ENCODE measurements at regions not wholly inside any gene's neighbourhood (a gene's known extent, or its start where the extent isn't known, plus 50 kb on each side); places are given as distances from the start of the nearest gene placed in this dataset.

DNA sequence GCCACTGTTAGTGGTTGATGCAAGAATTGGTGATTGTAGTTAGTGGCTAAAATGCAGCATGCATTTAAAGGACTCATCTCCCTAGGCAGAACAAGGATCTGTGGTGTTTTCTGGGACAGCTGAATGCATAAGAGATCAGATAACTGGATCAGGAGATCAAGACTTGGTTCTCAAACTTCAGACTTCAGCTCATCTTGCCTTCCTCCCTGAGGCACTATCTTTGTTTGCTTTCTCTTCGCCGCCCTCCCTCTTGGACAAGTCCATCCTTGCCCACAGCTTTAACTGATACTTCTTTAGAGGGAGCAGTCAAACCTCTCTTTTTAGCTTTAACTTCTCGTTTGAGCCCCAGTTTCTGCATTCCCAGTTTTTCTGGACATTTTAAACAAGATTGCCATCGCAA, 195.4 kb upstream of the TPRG1 start:
- Histone ChIP-seq H3K9me3 (no peaks in the 10 kb centered on the region), H3K27ac (peak overlapping the region; percentile 71), H3K4me3 (no peak overlapping the region), H3K27me3 (no peaks in the 10 kb centered on the region), H3K4me1 (peaks cover 64% of the 10 kb centered on the region), H3K36me3 (no peaks in the 10 kb centered on the region)
- intact Hi-C loops (cut with DNase I), result no loop called here
- DNase-seq (ENCODE audit: extremely low spot score in 2 of 2), result no peak
- TF ChIP-seq, protein P1, sequence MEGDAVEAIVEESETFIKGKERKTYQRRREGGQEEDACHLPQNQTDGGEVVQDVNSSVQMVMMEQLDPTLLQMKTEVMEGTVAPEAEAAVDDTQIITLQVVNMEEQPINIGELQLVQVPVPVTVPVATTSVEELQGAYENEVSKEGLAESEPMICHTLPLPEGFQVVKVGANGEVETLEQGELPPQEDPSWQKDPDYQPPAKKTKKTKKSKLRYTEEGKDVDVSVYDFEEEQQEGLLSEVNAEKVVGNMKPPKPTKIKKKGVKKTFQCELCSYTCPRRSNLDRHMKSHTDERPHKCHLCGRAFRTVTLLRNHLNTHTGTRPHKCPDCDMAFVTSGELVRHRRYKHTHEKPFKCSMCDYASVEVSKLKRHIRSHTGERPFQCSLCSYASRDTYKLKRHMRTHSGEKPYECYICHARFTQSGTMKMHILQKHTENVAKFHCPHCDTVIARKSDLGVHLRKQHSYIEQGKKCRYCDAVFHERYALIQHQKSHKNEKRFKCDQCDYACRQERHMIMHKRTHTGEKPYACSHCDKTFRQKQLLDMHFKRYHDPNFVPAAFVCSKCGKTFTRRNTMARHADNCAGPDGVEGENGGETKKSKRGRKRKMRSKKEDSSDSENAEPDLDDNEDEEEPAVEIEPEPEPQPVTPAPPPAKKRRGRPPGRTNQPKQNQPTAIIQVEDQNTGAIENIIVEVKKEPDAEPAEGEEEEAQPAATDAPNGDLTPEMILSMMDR (IDR thresholded peaks at IDR 0.05), result no peak
- TF ChIP-seq POLR2A (IDR thresholded peaks at IDR 0.05) (no peak), POLR2AphosphoS5 (IDR thresholded peaks at IDR 0.05; ENCODE audit: insufficient read depth in 1 of 2, low read depth in 1 of 2) (no peak)

DNA sequence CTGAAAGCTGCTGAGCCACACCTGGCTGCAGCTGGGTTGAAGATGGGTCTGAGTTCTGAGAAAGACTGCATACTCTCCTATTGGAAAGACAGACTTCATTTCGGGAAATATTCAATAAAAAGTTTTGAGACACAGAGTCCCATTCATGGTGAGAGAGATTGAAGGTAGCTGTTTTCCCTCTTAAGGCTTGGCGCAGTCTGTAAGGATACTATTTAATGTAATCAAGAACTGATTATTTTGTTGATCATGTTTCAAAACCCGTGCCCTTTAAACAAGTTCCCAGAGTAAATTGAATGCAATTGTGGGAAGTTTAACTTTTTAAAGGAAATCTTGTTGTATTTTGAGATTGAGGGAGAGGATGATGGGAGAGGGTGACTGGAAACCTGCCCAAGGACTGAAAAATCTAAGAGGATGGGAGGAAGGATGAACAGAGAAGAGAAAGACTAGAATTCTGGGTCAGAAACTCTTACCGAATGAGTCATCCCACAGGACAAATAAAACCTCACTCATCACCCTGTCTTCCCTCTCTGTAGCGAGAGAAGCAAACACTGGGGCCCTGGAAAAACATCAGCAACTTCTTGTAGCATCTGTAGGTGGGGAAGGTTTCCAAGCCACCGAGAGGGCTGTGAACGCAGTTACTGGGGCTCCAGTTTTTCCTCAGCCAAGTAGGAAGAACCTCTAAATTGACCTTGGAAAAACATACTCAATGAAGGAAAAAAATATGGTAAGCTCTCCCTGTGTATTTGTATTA, 193.2 kb upstream of the TPRG1 start:
- peaks cover 63% of the 10 kb centered on the region for H3K4me1 ChIP-seq
- peak in 1 of 2 donors; percentile 60 for TF ChIP-seq POLR2AphosphoS5 (IDR thresholded peaks at IDR 0.05; ENCODE audit: insufficient read depth in 1 of 2, low read depth in 1 of 2)
- TF ChIP-seq, protein P1 (IDR thresholded peaks at IDR 0.05), result no peak
- no peaks in the 10 kb centered on the region for H3K9me3 ChIP-seq
- DNase-seq (ENCODE audit: extremely low spot score in 2 of 2), result no peak
- H3K36me3 ChIP-seq, result no peaks in the 10 kb centered on the region
- peak overlapping the region; percentile 71 for H3K27ac ChIP-seq
- H3K27me3 ChIP-seq, result no peaks in the 10 kb centered on the region
- no peak overlapping the region for H3K4me3 ChIP-seq
- intact Hi-C loops (cut with DNase I), result no loop called here

DNA sequence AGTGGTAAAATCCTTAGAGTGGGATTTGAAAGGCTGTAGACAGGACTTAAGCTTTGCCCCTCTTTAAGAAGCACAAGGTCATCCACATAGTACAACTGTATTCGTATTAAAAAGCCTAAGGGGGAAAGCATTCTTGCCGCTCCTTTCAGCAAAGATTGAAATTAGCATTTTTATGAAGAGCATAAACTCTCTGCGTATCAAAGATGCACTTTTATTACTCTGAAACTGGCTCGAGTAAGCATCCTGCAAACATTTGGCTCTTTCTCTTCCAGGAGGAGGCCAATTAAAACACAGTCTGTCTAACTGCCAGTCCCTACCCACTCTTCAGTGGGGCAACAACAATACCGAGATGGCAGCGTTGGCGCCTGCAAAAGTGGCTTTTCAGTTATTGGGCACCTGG, 192.5 kb upstream of the TPRG1 start:
- Histone ChIP-seq H3K27me3 (no peaks in the 10 kb centered on the region), H3K4me3 (peak overlapping the region in 1 of 2 donors; percentile 15), H3K9me3 (no peaks in the 10 kb centered on the region), H3K4me1 (peaks cover 56% of the 10 kb centered on the region), H3K36me3 (no peaks in the 10 kb centered on the region), H3K27ac (peak overlapping the region; percentile 71)
- TF ChIP-seq POLR2A (IDR thresholded peaks at IDR 0.05), result no peak
- TF ChIP-seq POLR2AphosphoS5 (IDR thresholded peaks at IDR 0.05; ENCODE audit: insufficient read depth in 1 of 2, low read depth in 1 of 2), result no peak
- no peak for DNase-seq (ENCODE audit: extremely low spot score in 2 of 2)
- intact Hi-C loops (cut with DNase I), result no loop called here

DNA sequence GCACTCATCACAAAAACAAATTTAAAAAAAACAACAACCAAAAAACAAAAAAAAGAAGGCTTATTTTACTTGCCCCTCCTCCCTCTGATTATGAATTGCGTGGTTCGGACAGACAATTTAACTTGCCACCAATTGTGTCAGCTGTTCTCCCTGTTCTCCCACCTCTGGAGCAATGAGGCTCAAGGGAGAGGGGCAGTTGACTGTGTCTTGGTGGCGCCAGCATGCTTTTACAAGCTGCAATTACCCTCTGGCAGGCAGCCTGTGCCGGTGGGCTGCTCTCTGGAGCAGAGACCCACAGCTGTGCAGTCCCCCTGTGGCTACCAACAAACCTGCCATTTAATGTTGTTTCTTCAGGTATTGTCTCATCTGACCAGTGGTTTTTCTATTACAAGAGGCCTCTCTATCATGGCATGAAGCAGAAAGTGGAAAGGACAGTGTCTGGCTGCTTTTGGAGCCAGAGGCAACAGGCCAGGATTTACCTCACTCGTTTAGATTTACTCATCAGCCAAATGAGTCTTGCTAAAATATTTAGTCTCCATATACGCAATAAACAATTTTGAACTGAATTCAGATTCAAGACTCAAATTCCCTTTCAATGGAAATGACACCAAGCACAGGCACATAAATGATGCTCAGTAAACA, 192.0 kb upstream of the TPRG1 start:
- no peaks in the 10 kb centered on the region for H3K36me3 ChIP-seq
- intact Hi-C loops (cut with DNase I), result no loop called here
- H3K27me3 ChIP-seq, result no peaks in the 10 kb centered on the region
- TF ChIP-seq POLR2AphosphoS5 (IDR thresholded peaks at IDR 0.05; ENCODE audit: insufficient read depth in 1 of 2, low read depth in 1 of 2), result no peak
- TF ChIP-seq POLR2A (IDR thresholded peaks at IDR 0.05), result no peak
- TF ChIP-seq, protein P1 (IDR thresholded peaks at IDR 0.05), result no peak
- H3K9me3 ChIP-seq, result no peaks in the 10 kb centered on the region
- peak overlapping the region; percentile 71 for H3K27ac ChIP-seq
- no peak for DNase-seq (ENCODE audit: extremely low spot score in 2 of 2)
- peak overlapping the region in 1 of 2 donors; percentile 15 for H3K4me3 ChIP-seq
- peaks cover 51% of the 10 kb centered on the region for H3K4me1 ChIP-seq

DNA sequence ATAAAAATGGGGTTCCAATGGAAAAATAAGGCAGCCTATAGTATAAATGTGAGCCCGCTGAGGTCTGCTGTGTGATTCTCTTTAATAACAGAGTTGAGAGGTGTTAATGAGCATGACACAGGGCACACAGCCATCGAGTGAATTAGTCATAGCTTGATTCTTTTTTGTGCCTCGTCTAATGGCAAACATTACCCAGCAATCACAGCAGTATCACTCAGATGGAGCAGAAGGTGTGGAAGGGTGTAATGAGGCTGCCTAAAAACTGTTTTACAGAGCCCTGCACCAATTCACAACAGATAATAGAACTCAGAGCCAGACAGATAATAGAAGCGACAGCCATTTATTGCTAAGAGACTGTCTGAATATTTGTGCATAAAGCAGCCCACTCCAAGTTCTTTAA, 178.6 kb upstream of the TPRG1 start:
- intact Hi-C loops (cut with DNase I), result no loop called here
- Histone ChIP-seq H3K9me3 (no peaks in the 10 kb centered on the region), H3K4me1 (no peaks in the 10 kb centered on the region), H3K4me3 (no peak overlapping the region), H3K27ac (no peak overlapping the region), H3K36me3 (no peaks in the 10 kb centered on the region), H3K27me3 (no peaks in the 10 kb centered on the region)
- TF ChIP-seq POLR2AphosphoS5 (IDR thresholded peaks at IDR 0.05; ENCODE audit: insufficient read depth in 1 of 2, low read depth in 1 of 2) (no peak), POLR2A (IDR thresholded peaks at IDR 0.05) (no peak)
- TF ChIP-seq, protein P1 (IDR thresholded peaks at IDR 0.05), result no peak
- DNase-seq (ENCODE audit: extremely low spot score in 2 of 2), result no peak

All from vagina (tissue), 2 donors.